Fibroblast of peridontal ligament (primary cell): ENCODE measurements at regions not wholly inside any gene's neighbourhood (a gene's known extent, or its start where the extent isn't known, plus 50 kb on each side); places are given as distances from the start of the nearest gene placed in this dataset.

Experiments
- DNase-seq: peaks from one replicate; pipeline ENCODE4 v3.0.0-alpha.2; 2010; ENCODE audit errors: extremely low read depth

- DNase-seq: no peak
Observed at GRCh38 chr11:127080735-127081134, 80.2 kb upstream of the KIRREL3 start.

- no peak for DNase-seq
Observed at GRCh38 chr11:127075758-127076157, 75.2 kb upstream of the KIRREL3 start.

DNA sequence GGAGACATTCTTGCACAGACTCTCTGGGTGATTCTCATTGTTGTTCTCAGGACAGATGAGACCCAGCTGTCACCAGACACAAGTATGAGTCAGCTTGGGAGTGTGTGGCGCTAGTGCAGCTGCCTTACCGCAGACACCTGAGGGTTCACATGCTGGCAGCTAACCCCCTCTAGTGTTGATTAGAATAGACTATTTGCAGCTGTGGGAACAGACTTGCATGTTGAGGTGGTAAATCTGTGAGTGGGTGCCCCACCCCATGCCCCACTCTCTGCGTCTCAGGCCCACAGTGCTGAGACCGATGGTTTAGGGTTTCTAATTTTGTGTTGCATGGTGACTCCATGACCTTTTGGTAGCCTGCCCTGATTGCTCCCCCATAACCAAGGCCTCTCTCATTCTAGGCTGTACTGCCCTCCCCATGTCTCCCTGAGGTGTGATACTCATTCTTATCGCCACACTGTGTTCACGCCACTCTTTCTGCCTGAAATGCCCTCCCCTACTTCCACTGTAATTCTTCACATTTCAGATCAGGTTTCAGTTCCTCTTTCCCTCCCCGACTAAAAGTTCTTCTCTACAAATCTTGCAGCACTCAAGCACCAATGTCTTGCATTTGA is 73.7 kb upstream of the KIRREL3 start:
- peak; percentile 6 for DNase-seq

- DNase-seq: no peak
Observed at GRCh38 chr11:127073621-127074020, 73.1 kb upstream of the KIRREL3 start.

- no peak for DNase-seq
Observed at GRCh38 chr11:127071606-127072005, 71.0 kb upstream of the KIRREL3 start.

GRCh38 chr11:127070808-127071207 is 70.2 kb upstream of the KIRREL3 start:
- no peak for DNase-seq

GRCh38 chr11:127066401-127067090 is 66.0 kb upstream of the KIRREL3 start:
- no peak for DNase-seq

DNA sequence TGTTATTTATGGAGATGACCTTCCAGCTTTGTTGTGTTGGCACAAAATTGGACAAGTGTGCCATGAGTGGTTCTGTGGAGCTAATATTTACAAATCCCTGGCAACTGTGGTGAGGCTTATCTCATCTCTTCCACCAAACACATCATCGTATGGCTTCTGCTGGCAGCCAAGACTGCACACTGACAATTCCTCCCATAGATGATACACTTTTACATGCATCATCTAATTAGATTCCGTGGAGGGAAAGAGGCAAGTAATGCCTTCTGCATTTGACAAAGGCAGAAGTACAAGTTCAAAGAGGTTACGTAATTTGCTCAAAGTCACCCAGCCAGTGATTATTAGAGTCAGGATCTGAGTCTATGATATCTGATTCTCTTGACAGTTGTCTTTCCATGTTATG is 62.7 kb upstream of the KIRREL3 start:
- no peak for DNase-seq

DNA sequence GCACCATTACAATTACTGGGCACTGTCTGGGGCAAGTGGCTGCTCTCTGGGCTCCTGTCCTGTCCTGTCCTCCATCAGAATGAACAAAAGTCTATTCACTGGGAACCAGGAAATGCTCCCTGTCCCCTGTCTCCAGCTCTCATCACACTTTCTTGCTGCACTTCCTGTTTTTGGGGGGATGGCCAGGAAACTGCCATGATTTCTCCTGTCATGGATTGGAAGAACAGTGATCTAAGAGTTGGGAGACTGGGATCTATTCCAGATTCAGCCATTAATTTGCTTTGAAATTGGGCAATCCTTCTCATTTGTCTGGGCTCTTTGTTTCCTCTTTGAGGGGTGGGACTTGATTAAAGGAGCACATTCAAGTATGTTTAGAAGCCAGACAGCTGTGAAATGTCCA is 61.4 kb upstream of the KIRREL3 start:
- no peak for DNase-seq

DNA sequence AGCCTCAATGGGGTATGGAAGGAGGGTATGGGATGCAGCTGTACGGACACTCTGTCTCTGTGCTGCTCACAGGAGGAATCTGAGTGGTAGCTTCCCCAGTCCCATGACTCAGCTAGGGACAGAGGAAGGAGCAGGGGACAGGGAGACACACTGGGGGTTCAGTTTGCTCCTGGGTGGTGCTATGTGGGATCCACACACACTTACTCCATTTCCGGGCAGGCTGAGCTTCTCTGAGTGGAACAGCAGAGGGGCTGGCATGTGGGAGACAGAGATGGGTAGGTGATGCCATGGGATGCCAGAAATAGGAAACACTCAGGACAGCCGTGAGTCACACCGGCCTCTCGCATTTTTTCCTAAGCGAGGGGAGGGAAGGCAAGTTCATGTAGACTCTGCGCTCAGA is 59.2 kb upstream of the KIRREL3 start:
- no peak for DNase-seq

GRCh38 chr11:127059286-127059685 is 58.7 kb upstream of the KIRREL3 start:
- DNase-seq: no peak

DNA sequence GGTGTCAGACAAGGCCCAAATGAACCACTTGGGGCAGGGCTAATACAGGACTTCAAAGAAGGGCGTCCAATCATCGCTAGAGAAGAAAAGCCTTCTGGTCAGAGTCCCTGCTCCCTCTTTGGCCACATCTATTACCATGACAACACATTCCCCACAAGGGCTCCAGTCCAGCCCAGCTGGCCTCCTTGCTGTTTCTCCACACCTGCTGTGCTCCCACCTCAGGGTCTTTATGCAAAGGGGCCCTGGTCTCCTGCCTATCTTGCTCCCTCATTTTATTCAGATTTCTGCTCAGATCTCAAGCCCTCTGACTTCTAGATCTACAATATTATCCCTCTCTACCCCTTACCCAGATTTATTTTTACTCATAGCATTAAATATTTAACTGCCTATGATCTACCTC is 58.0 kb upstream of the KIRREL3 start:
- no peak for DNase-seq

DNA sequence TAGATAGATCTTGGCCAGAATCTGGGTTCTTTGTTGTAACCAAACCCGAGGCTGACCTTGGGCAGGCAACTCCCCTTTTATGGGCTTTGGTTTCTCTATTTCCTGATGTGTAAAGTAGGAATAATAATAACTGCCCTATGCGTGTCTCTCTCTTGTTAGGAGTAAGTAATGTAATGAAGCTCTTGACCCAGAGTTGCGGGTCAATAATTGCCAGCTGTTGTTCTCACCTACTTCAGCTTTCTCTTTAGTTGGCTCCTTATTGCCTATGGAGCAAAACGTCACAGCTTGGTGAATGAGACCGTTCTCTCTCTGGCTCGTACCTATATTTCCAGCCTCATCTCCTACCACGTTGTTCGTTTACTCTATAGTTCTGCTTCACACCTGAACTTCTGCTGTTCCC is 56.6 kb upstream of the KIRREL3 start:
- no peak for DNase-seq

- DNase-seq: no peak
Observed at GRCh38 chr11:127056338-127056971, 55.9 kb upstream of the KIRREL3 start.

DNA sequence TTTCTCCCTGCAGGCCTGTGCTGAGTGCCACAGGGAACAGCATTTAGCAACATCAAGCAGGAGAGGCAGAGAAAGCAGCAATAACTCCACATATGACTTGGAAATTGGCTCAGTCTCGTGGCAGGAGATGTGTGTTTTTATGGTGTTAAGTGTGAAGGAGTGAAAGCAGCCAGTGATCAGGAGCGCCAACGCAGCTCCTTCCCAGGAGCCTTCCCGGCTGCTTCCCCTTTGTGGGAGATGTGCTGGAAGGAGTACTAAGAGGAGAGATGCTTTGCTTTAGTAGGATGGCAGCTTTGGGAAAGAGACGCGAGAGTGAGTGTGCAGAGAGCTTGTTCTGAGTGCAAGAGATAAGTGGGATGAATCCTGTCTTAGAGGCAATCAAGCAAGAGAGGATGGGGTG is 54.7 kb upstream of the KIRREL3 start:
- no peak for DNase-seq

DNA sequence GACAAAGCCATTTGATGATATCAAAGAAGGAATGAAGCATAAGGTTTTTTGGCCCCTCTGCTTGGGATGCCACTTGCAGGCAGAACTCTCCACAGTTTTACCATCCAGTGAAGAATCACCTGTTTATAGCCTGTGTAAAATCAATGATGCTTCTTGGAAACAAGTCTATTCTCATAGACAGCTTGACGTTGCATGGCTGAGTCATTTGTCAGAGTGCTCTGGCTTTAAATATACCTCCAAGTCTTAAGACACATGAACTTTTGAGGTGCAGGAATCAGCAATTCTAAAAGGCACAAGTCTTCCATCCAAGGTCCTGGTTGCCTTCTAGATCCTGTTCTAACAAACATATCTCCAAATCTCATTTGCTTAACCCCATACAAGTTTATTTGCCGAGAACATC is 53.6 kb upstream of the KIRREL3 start:
- no peak for DNase-seq

DNA sequence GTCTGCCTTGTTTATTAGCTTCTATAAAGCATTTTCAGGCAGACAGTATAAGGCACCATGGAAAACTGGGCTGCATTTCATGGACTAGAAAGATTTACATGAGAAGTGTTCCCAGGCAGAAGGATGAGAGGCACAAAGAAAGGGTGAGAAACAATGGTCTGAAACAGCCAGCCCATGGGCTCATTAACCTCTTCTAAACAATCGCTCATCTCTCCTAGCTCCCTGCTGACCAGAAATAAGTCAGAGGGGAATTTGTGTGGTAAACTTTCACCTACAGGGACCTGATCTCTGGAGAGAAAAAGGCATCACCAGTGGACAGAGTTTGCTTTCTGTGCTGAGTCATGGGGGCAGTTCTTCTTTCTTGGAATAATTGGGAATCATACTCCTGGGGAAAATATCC is 51.8 kb upstream of the KIRREL3 start:
- DNase-seq: no peak
